Fibroblast of lung (primary cell): ENCODE measurements at regions not wholly inside any gene's neighbourhood (a gene's known extent, or its start where the extent isn't known, plus 50 kb on each side); places are given as distances from the start of the nearest gene placed in this dataset.

ENCODE experiments used
- CTCF ChIP-seq, 2 donors: IDR thresholded peaks in 1 of 2; conservative IDR thresholded peaks in 1 of 2; 1 replicate in 1 of 2; 2 replicates in 1 of 2; pipeline ENCODE4 v1.5.1; 2011 to 2012; ENCODE audit warnings: low read length in 2 of 2, control low read depth in 1 of 2, inconsistent platforms in 1 of 2, low read depth in 1 of 2, mild to moderate bottlenecking in 1 of 2
- EZH2 ChIP-seq: IDR thresholded peaks from 2 replicates; pipeline ENCODE4 v1.5.1; 2012; ENCODE audit warnings: low read length, control low read depth, mild to moderate bottlenecking; ENCODE audit errors: missing control alignments

- no peak for TF ChIP-seq CTCF (conservative IDR thresholded peaks at IDR 0.05 in 1 of 2, IDR thresholded peaks at IDR 0.05 in 1 of 2; ENCODE audit: low read depth in 1 of 2, low read length in 2 of 2)
- no peak for TF ChIP-seq EZH2
Measured at GRCh38 chr10:111379534-111380187, 302.8 kb downstream of the ADRA2A start.
